ENCODE measurements at regions not wholly inside any gene's neighbourhood (a gene's known extent, or its start where the extent isn't known, plus 50 kb on each side); places are given as distances from the start of the nearest gene placed in this dataset.

GRCh38 chr13:31968473-31968872 lies 63.1 kb upstream of the FRY start:
- TF ChIP-seq, protein P1, sequence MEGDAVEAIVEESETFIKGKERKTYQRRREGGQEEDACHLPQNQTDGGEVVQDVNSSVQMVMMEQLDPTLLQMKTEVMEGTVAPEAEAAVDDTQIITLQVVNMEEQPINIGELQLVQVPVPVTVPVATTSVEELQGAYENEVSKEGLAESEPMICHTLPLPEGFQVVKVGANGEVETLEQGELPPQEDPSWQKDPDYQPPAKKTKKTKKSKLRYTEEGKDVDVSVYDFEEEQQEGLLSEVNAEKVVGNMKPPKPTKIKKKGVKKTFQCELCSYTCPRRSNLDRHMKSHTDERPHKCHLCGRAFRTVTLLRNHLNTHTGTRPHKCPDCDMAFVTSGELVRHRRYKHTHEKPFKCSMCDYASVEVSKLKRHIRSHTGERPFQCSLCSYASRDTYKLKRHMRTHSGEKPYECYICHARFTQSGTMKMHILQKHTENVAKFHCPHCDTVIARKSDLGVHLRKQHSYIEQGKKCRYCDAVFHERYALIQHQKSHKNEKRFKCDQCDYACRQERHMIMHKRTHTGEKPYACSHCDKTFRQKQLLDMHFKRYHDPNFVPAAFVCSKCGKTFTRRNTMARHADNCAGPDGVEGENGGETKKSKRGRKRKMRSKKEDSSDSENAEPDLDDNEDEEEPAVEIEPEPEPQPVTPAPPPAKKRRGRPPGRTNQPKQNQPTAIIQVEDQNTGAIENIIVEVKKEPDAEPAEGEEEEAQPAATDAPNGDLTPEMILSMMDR (IDR thresholded peaks at IDR 0.05): no peak
- TF ChIP-seq EP300 (IDR thresholded peaks at IDR 0.05) (no peak), POLR2A (IDR thresholded peaks at IDR 0.05) (no peak)
